ENCODE measurements at regions not wholly inside any gene's neighbourhood (a gene's known extent, or its start where the extent isn't known, plus 50 kb on each side); places are given as distances from the start of the nearest gene placed in this dataset.
"Not testable (repeated sequence)": the region's sequence is repeated elsewhere in the genome, so short reads cannot be mapped to it uniquely, and the experiment has no call there.

DNA sequence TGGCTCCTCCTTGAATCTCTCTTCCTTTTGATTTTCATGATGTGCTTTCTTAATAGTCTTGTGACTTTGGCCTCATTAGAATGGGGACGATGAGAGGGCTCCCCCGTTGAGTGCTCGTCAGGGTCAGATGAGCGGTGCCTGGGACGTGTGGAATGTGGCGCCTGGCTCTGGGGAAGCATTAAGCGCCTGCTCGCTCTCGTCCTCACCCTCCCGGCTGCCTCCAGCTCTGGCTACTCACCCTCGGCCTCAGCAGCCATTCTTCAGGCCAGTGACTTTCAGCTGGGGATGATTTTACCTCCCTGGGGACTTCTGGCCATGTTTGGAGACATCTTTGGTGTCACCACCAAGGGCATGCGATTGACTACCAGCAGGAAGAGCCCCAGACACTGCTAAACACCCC lies 69.7 kb downstream of the RPS6KA4 start:
- DNase-seq: no peak
- no peaks in the 10 kb centered on the region for H3K4me1 Mint-ChIP-seq (ENCODE audit: low read depth)
- peaks cover 3% of the 10 kb centered on the region for H3K9me3 Mint-ChIP-seq
- no peak overlapping the region for H3K27ac Mint-ChIP-seq
- no peaks in the 10 kb centered on the region for H3K36me3 Mint-ChIP-seq (ENCODE audit: low read depth)
- no peaks in the 10 kb centered on the region for H3K27me3 Mint-ChIP-seq
- H3K4me3 Mint-ChIP-seq: no peak overlapping the region

DNA sequence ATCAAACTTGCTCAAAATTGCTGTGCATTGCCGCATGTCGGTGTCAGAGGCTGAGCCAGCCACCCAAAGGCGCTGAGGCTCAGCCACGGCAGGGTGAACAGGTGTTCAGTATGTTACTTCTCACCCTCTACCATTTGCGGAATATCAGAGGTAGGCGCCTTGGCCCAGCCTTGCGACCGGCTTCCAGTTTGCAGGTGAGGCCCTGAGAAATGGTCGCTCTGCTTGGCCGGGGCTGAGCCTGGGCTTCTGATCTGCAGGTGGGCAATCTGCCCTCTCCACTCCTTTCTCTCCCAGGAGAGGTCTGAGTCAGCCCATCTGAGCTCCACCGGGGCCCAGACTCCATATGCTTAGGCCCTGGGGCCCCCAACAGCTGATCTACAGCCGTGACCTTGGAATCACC lies 71.0 kb downstream of the RPS6KA4 start:
- no peak overlapping the region for H3K27ac Mint-ChIP-seq

GRCh38 chr11:64430645-64431044 lies 71.7 kb downstream of the RPS6KA4 start:
- no peak for DNase-seq
- peaks cover 3% of the 10 kb centered on the region for H3K9me3 Mint-ChIP-seq
- no peak overlapping the region for H3K4me3 Mint-ChIP-seq
- no peaks in the 10 kb centered on the region for H3K4me1 Mint-ChIP-seq (ENCODE audit: low read depth)
- no peaks in the 10 kb centered on the region for H3K36me3 Mint-ChIP-seq (ENCODE audit: low read depth)
- H3K27ac Mint-ChIP-seq: no peak overlapping the region
- peaks cover under 1% of the 10 kb centered on the region for H3K27me3 Mint-ChIP-seq

More for the DNA sequence above, 71.0 kb downstream of the RPS6KA4 start:
- Mint-ChIP-seq H3K4me3 (no peak overlapping the region), H3K9me3 (peaks cover 3% of the 10 kb centered on the region), H3K27me3 (no peaks in the 10 kb centered on the region), H3K36me3 (ENCODE audit: low read depth) (no peaks in the 10 kb centered on the region), H3K4me1 (ENCODE audit: low read depth) (no peaks in the 10 kb centered on the region)
- no peak for DNase-seq

DNA sequence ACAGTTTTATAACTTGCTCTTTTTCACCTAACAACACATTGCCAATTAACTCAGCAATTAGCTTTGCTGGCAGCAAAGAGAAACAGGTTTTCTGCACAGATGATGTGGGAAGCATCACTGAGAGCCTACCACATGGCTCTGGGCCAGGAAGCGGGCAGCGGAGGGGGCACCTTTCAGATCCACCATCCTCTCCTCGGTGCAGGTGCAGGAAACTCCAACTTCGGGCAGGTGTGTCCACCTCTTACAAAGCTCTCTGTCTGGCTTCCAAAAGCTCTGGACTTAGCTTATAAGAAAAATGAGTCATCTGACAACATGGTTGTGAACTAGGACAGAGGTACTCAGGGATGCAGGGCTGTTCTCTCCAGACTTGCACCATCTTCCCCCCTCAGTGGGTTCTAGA lies 77.0 kb downstream of the RPS6KA4 start:
- peaks cover 17% of the 10 kb centered on the region for H3K27me3 Mint-ChIP-seq
- no peak for DNase-seq
- H3K4me3 Mint-ChIP-seq: no peak overlapping the region
- H3K36me3 Mint-ChIP-seq (ENCODE audit: low read depth): no peaks in the 10 kb centered on the region
- H3K27ac Mint-ChIP-seq: no peak overlapping the region
- no peaks in the 10 kb centered on the region for H3K4me1 Mint-ChIP-seq (ENCODE audit: low read depth)
- peaks cover 3% of the 10 kb centered on the region for H3K9me3 Mint-ChIP-seq

- H3K36me3 Mint-ChIP-seq (ENCODE audit: low read depth): no peaks in the 10 kb centered on the region
Measured at GRCh38 chr11:64437426-64437825, 78.5 kb downstream of the RPS6KA4 start.

GRCh38 chr11:64438986-64439771 lies 80.2 kb downstream of the RPS6KA4 start:
- DNase-seq: no peak
- Mint-ChIP-seq H3K27ac (no peak overlapping the region), H3K36me3 (ENCODE audit: low read depth) (no peaks in the 10 kb centered on the region), H3K27me3 (peaks cover 17% of the 10 kb centered on the region), H3K4me1 (ENCODE audit: low read depth) (no peaks in the 10 kb centered on the region), H3K9me3 (no peaks in the 10 kb centered on the region), H3K4me3 (no peak overlapping the region)

More at GRCh38 chr11:64437426-64437825, 78.5 kb downstream of the RPS6KA4 start:
- Mint-ChIP-seq H3K4me3 (no peak overlapping the region), H3K4me1 (ENCODE audit: low read depth) (no peaks in the 10 kb centered on the region), H3K9me3 (no peaks in the 10 kb centered on the region), H3K27me3 (peaks cover 17% of the 10 kb centered on the region), H3K27ac (no peak overlapping the region)
- no peak for DNase-seq

DNA sequence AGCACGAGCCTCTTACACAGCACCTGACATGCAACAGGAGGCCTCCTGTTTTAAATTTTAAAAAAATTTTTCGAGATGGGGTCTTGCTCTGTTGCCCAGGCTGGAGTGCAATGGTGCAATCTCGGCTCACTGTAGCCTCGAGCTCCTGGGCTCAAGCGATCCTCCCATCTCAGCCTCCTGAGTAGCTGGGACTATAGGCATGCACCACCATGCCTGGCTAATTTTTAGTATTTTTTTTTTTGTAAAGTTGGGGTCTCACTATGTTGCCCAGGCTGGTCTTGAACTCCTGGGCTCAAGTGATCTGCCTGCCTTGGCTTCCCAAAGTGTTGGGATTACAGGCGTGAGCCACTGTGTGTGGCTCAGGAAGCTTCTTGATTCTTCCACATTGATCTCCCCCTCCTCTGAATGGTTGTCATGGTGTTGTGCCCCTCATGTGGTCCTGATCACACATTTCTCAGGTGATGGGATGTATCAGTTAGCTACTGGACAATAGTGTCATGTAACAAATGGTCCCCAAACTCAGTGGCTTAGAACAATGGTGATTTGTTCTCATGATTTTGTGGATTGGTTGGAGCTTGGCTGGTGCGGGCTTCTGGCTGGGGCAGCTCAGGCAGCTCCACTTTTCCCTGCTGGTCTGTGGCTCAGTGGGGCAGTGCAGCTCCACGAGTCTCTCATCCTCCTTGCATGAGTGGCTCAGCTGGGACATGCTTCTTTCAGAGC lies 81.0 kb downstream of the RPS6KA4 start:
- not testable (repeated sequence) for H3K9me3 Mint-ChIP-seq; H3K27ac Mint-ChIP-seq; DNase-seq; H3K4me1 Mint-ChIP-seq (ENCODE audit: low read depth); H3K36me3 Mint-ChIP-seq (ENCODE audit: low read depth); H3K4me3 Mint-ChIP-seq
- H3K27me3 Mint-ChIP-seq: peaks cover 20% of the 10 kb centered on the region

DNA sequence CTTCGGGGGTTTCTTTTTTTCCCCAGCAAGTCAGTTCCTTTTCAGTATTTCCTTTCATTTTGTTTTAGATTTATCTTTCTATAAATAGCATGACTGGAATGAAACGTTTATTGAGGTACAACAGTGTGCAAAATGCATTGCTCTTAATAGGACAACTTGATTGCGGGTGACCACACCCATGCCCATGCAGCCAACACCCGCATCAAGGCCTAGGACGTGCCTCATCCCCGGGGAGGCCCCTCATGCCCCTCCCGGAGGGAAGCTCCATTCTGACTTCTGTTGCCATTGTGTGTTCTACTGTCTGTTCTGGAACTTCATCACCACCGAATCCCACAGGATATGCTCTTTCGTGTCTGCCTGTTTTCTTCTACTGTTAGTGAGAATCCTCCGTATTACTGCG lies 82.2 kb downstream of the RPS6KA4 start:
- Mint-ChIP-seq H3K9me3 (no peaks in the 10 kb centered on the region), H3K27ac (no peak overlapping the region), H3K36me3 (ENCODE audit: low read depth) (no peaks in the 10 kb centered on the region), H3K27me3 (peaks cover 18% of the 10 kb centered on the region), H3K4me3 (no peak overlapping the region), H3K4me1 (ENCODE audit: low read depth) (no peaks in the 10 kb centered on the region)
- DNase-seq: no peak

DNA sequence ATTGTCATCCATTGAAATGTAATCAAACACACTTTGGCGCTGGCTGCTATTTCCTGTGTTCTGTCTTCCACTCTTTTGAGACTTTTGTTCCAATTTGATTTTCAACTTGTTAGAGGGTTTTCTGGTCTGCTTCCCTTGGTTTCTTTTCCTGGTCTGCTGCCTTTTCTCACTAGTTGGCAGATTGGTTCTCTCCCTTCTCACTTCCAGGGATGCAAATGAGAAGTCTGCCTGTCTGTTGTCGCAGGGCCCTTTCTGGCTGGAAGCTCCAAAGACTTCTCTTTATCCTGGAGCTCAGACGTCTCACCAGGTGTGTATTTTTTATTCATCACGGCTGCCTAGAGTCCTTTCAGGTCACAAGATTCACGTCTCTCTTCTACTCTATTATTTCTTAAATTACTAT lies 84.0 kb downstream of the RPS6KA4 start:
- DNase-seq: no peak
- no peaks in the 10 kb centered on the region for H3K9me3 Mint-ChIP-seq
- no peak overlapping the region for H3K27ac Mint-ChIP-seq
- H3K4me3 Mint-ChIP-seq: no peak overlapping the region
- no peaks in the 10 kb centered on the region for H3K36me3 Mint-ChIP-seq (ENCODE audit: low read depth)
- peaks cover 14% of the 10 kb centered on the region for H3K27me3 Mint-ChIP-seq
- peaks cover under 1% of the 10 kb centered on the region for H3K4me1 Mint-ChIP-seq (ENCODE audit: low read depth)

DNA sequence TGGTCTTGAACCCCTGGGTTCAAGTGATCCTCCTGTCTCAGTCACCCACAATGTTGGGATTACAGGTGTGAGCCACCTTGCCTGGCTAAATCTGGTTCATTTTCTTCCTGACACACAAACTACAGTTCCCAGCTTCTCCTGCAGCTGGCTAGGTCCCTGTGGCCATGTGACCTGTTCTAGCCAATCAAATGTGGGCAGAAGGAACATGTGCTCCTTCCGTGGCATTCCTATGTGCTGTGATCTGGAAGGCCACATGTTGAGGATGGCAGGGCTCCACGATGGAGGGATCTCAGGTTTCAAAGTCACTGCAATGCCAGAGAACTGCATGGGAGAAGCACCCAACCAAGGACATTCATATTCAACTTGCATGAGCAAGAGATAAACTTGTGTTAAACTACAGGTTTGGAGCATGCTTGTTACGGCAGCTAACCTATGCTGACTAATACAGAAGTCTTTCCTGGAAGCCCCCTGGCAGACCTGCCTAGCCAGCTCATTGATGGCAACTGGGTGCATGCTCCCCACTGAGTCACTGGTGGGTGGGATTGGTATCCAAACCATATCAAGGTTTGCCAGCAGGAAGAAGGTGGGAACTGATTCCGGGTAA lies 86.0 kb downstream of the RPS6KA4 start:
- no peak for DNase-seq
- no peak overlapping the region for H3K4me3 Mint-ChIP-seq
- no peak overlapping the region for H3K27ac Mint-ChIP-seq
- peaks cover 16% of the 10 kb centered on the region for H3K4me1 Mint-ChIP-seq (ENCODE audit: low read depth)
- peaks cover 20% of the 10 kb centered on the region for H3K27me3 Mint-ChIP-seq
- H3K9me3 Mint-ChIP-seq: no peaks in the 10 kb centered on the region
- H3K36me3 Mint-ChIP-seq (ENCODE audit: low read depth): no peaks in the 10 kb centered on the region

- H3K27me3 Mint-ChIP-seq: peaks cover 20% of the 10 kb centered on the region
- no peak overlapping the region for H3K27ac Mint-ChIP-seq
- no peaks in the 10 kb centered on the region for H3K9me3 Mint-ChIP-seq
- no peaks in the 10 kb centered on the region for H3K36me3 Mint-ChIP-seq (ENCODE audit: low read depth)
- no peak overlapping the region for H3K4me3 Mint-ChIP-seq
- no peak for DNase-seq
- H3K4me1 Mint-ChIP-seq (ENCODE audit: low read depth): peaks cover 16% of the 10 kb centered on the region
Measured at GRCh38 chr11:64445651-64446050, 86.7 kb downstream of the RPS6KA4 start.

GRCh38 chr11:64447831-64448598 lies 89.1 kb downstream of the RPS6KA4 start:
- peaks cover 20% of the 10 kb centered on the region for H3K27me3 Mint-ChIP-seq
- DNase-seq: no peak
- H3K4me3 Mint-ChIP-seq: no peak overlapping the region
- no peaks in the 10 kb centered on the region for H3K9me3 Mint-ChIP-seq
- no peaks in the 10 kb centered on the region for H3K36me3 Mint-ChIP-seq (ENCODE audit: low read depth)
- no peak overlapping the region for H3K27ac Mint-ChIP-seq
- H3K4me1 Mint-ChIP-seq (ENCODE audit: low read depth): peaks cover 16% of the 10 kb centered on the region

GRCh38 chr11:64448599-64449380 lies 89.8 kb downstream of the RPS6KA4 start:
- Mint-ChIP-seq H3K27me3 (peaks cover 20% of the 10 kb centered on the region), H3K27ac (no peak overlapping the region)

More at GRCh38 chr11:64448599-64449380, 89.8 kb downstream of the RPS6KA4 start:
- H3K4me3 Mint-ChIP-seq: peak overlapping the region; percentile 64
- H3K9me3 Mint-ChIP-seq: no peaks in the 10 kb centered on the region
- peaks cover 16% of the 10 kb centered on the region for H3K4me1 Mint-ChIP-seq (ENCODE audit: low read depth)
- no peaks in the 10 kb centered on the region for H3K36me3 Mint-ChIP-seq (ENCODE audit: low read depth)
- DNase-seq: peak; percentile 82

All from activated T-cell treated with anti-CD3 and anti-CD28 coated beads, Interleukin-2, amount 50 U/mL, for 24 hours (primary cell).